Muscle layer of colon (tissue), 2 donors: ENCODE measurements at regions not wholly inside any gene's neighbourhood (a gene's known extent, or its start where the extent isn't known, plus 50 kb on each side); places are given as distances from the start of the nearest gene placed in this dataset.

ENCODE experiments used
- H3K27ac ChIP-seq: one replicate; pipeline ENCODE4 v1.7.0; 2013; ENCODE audit warnings: low read depth, mild to moderate bottlenecking, low read length, moderate library complexity
- H3K27me3 ChIP-seq, 2 donors: one replicate each; pipeline ENCODE4 v1.7.0; 2013; ENCODE audit warnings: low read length in 2 of 2, mild to moderate bottlenecking in 2 of 2; ENCODE audit not compliant: insufficient read depth in 2 of 2, control insufficient read depth in 1 of 2
- H3K36me3 ChIP-seq: one replicate; pipeline ENCODE4 v1.7.0; 2013; ENCODE audit warnings: mild to moderate bottlenecking, low read length; ENCODE audit not compliant: insufficient read depth
- H3K4me1 ChIP-seq: one replicate; pipeline ENCODE4 v1.7.0; 2013; ENCODE audit warnings: mild to moderate bottlenecking, low read length; ENCODE audit not compliant: insufficient read depth
- H3K4me3 ChIP-seq, 2 donors: one replicate each; pipeline ENCODE4 v1.7.0; 2013; ENCODE audit warnings: low read length in 2 of 2, low read depth in 1 of 2, mild to moderate bottlenecking in 1 of 2, moderate library complexity in 1 of 2
- H3K9ac ChIP-seq: one replicate; pipeline ENCODE4 v1.7.0; 2013; ENCODE audit warnings: low read length
- H3K9me3 ChIP-seq: one replicate; pipeline ENCODE4 v1.7.0; 2013; ENCODE audit warnings: mild to moderate bottlenecking, low read length
- donor health status: abdominal sarcoma.
- donor health status: Adenocarcinoma of cecum.

DNA sequence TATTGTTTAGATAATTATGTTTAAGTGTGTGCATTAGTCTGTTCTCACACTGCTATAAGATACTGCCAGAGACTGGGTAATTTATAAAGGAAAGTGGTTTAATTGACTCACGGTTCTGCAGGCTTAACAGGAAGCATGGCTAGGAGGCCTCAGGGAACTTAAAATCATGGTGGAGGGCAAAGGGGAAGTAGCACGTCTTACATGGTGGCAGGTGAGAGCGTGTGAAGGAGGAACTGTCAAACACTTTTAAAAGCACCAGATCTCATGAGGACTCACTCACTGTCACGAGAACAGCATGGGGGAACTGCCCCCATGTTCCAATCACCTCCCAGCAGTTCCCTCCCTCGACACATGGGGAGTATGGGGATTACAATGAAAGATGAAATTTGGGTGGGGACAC is 203.5 kb upstream of the GOT2 start:
- Histone ChIP-seq H3K4me1 (no peaks in the 10 kb centered on the region), H3K9me3 (no peaks in the 10 kb centered on the region), H3K4me3 (no peak overlapping the region), H3K9ac (no peak overlapping the region), H3K36me3 (no peaks in the 10 kb centered on the region), H3K27me3 (no peaks in the 10 kb centered on the region), H3K27ac (no peak overlapping the region)

DNA sequence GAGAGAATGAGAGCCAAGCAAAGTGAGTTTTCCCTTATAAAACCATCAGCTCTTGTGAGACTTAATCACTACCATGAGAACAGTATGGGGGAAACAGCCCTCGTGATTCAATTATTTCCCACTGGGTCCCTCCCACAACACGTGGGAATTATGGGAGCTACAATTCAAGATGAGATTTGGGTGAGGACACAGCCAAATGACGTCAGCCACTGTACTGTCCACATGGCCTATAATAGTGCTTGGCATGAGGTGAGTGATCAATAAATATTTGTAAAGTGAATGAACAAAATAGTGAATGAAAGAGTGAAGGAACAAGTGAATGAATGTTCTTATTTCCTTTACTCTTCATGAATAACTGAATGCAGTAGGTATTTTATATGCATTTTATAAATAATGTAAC is 199.1 kb upstream of the GOT2 start:
- Histone ChIP-seq H3K4me1 (no peaks in the 10 kb centered on the region), H3K9me3 (no peaks in the 10 kb centered on the region), H3K9ac (no peak overlapping the region), H3K36me3 (no peaks in the 10 kb centered on the region), H3K4me3 (no peak overlapping the region), H3K27me3 (no peaks in the 10 kb centered on the region), H3K27ac (no peak overlapping the region)

DNA sequence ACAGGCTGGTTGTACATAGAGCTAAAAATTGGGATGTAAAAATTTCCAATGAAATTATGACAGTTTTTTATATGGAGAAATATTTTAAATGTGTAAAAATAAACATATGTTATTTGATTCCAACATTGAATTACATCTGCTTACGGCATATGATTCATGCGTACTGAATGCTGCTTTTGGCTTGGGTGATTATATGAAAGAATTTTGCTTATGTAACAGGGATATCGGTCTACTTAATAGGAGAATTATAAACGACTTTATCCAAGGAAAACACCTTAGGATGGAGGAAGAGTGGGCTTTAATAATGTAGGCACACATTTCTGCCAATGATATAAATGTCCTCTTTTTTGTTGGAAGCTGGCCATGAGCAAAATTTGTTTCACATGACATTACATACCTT is 197.3 kb upstream of the GOT2 start:
- Histone ChIP-seq H3K27ac (no peak overlapping the region), H3K4me1 (no peaks in the 10 kb centered on the region), H3K4me3 (no peak overlapping the region), H3K9me3 (no peaks in the 10 kb centered on the region), H3K9ac (no peak overlapping the region), H3K27me3 (no peaks in the 10 kb centered on the region), H3K36me3 (no peaks in the 10 kb centered on the region)

DNA sequence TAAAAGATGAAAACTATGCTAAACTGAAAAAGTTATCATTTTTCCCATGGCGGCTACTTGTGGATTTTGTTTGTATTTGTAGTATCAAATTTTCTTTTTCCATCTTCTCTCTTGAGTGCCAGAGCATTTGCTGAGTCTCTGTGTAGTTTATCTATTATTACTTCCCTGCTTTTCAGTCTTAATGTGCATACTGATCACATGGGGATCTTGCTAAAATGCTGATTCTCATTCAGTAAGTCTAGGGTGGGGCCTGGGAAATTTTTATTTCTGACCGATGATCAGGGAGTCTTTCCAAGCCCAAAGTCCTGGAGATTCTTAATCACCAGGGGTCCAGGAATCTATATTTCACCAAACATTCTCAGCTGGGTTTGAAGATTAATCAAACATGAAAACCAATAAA is 189.0 kb upstream of the GOT2 start:
- Histone ChIP-seq H3K4me1 (no peaks in the 10 kb centered on the region), H3K9me3 (no peaks in the 10 kb centered on the region), H3K36me3 (no peaks in the 10 kb centered on the region), H3K9ac (no peak overlapping the region), H3K27me3 (no peaks in the 10 kb centered on the region), H3K27ac (no peak overlapping the region), H3K4me3 (no peak overlapping the region)

DNA sequence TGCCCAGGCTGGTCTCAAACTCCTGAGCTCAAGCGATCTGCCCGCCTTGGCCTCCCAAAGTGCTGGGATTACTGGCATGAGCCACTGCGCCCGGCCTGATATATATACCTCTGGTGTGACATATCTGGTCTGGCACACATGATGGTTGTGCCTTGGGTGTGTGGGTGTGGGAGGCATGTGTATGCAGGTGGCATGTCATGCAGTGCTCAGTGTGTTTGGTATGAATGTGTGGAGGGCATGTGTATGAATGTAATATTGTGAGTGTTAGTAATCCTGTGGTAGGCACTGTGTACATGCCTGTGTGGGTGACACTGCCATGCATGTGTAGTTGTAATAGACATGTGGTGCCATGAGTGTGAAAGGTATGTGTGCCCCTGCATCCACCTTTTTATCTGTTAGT is 179.3 kb upstream of the GOT2 start:
- H3K27me3 ChIP-seq: no peaks in the 10 kb centered on the region
- no peaks in the 10 kb centered on the region for H3K4me1 ChIP-seq
- no peaks in the 10 kb centered on the region for H3K36me3 ChIP-seq
- no peak overlapping the region for H3K27ac ChIP-seq
- H3K4me3 ChIP-seq: no peak overlapping the region
- no peaks in the 10 kb centered on the region for H3K9me3 ChIP-seq
- no peak overlapping the region for H3K9ac ChIP-seq

DNA sequence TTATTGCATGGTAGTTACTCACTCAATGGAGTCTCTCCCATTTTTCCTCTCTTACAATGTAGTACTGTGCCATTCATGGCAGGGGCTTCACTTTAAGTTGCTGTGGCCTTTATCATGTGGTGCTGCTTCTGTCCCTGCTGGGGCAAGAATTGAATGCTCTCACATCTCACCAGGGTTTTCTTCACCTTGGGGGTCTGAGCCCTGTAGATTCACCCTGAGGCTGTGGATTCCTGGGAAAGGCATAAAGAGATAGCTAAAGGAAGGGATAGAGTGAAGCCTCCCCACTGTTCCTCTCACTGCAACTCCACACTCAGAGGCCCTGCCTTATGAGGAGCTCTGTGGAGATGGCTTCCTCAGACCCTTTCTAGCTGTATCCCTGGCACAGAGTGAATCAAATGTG is 178.5 kb upstream of the GOT2 start:
- H3K4me3 ChIP-seq: no peak overlapping the region
- H3K9me3 ChIP-seq: no peaks in the 10 kb centered on the region
- H3K27me3 ChIP-seq: no peaks in the 10 kb centered on the region
- H3K27ac ChIP-seq: no peak overlapping the region
- no peak overlapping the region for H3K9ac ChIP-seq
- H3K36me3 ChIP-seq: no peaks in the 10 kb centered on the region
- no peaks in the 10 kb centered on the region for H3K4me1 ChIP-seq

DNA sequence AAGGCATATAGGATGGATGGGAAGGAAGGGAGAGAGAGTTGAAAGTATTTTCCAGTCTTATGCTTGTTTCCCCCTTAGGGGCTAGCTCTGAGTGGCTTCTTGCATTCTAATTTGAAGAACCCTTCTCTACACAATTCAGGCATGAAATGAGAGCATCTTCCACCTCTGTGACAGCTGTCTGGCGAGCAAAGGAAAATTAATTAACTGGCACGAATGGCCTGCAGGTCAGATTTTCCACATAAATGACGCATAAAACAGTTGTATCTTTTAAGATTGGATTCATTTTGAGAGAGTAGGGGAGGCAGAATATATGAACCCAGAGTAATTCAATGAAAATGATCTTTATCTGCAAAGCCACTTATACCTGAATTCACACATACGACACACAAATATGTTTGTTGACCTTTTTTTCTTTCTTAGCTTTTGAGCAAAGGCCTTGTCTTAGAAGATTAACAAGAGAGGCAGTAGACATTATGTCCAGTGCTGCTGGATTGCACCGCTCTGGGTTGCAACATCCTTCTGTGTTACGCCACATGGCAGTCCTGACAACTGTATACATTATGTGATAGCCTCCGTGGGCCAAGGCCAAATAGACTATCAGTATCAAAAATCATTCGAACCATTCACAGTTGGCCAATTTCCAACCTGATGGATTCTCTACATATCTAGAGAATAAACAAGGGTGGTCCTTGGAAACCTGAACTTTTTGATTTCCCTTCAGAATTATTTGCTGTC is 173.0 kb upstream of the GOT2 start:
- Histone ChIP-seq H3K27me3 (no peaks in the 10 kb centered on the region), H3K4me3 (no peak overlapping the region), H3K36me3 (no peaks in the 10 kb centered on the region), H3K27ac (no peak overlapping the region), H3K9ac (no peak overlapping the region), H3K9me3 (no peaks in the 10 kb centered on the region), H3K4me1 (no peaks in the 10 kb centered on the region)

DNA sequence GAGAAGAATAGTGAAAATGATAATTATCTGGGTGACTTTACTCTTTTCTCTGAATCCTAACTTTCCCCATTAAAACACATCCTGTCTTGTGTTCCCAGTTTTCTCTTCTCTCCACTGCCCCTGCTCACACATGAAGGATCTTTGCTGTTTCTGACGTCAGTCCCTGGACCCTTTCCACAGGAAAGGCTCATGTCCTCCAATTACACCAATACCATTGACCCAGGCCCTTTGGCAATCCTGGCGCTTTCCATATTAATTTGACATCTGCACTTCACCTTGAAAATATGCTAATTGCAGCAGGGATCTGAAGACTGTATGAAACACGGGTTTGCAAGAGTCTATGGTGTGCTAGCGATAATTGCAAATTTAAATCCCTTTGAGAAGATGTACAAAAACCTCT is 170.2 kb upstream of the GOT2 start:
- no peak overlapping the region for H3K9ac ChIP-seq
- H3K27ac ChIP-seq: no peak overlapping the region
- no peaks in the 10 kb centered on the region for H3K36me3 ChIP-seq
- H3K9me3 ChIP-seq: no peaks in the 10 kb centered on the region
- no peaks in the 10 kb centered on the region for H3K4me1 ChIP-seq
- no peak overlapping the region for H3K4me3 ChIP-seq
- no peaks in the 10 kb centered on the region for H3K27me3 ChIP-seq

DNA sequence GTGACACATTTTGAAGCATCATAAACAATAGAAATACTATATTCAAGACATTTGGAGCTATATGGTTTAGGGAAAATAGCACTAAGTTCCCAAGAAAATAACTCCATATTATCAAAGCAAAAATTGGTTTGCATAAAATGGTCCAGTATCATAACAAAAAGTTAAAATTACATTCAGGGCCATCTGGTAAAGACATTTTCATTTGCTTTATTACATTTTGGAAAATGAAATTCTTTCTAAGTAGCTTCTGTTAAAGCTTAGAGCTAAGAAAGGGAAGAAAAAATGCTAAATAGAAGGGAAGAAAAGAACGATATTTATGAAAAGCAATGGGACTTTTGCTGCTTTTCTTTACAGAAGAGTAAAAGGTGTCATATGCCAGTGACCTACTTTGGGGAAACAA is 155.4 kb upstream of the GOT2 start:
- Histone ChIP-seq H3K36me3 (no peaks in the 10 kb centered on the region), H3K27me3 (no peaks in the 10 kb centered on the region), H3K4me1 (no peaks in the 10 kb centered on the region), H3K4me3 (no peak overlapping the region), H3K9me3 (no peaks in the 10 kb centered on the region), H3K9ac (no peak overlapping the region), H3K27ac (no peak overlapping the region)

DNA sequence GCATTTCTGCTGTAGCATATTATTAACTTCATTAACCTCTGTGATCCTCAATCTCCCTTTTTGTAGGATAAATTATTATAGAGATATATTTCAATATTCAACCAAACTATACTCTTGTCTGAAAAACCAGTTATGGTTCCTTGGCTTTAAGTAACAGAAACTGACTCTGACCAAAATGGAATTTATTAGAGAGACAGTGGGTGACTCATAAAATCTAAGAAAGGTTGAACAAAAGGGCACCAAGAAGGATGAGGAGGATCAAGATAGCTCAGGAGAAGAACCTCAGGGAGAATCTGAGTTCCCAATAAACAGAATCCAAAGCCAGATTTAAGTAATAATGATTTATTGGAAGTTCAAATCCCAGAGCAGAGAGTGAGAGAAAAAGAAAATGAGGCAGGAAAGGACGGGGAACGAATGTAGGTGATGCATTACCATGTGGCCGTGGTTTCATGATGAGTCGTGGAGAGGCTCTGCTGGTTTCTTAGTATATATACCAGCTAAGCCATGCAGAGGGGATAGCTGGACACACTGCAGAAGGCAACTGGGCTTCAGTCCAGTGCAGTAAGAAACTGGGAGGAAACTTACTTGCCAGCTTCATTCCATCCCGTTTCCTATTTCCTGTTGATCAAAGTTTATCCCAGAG is 151.5 kb upstream of the GOT2 start:
- no peak overlapping the region for H3K4me3 ChIP-seq

DNA sequence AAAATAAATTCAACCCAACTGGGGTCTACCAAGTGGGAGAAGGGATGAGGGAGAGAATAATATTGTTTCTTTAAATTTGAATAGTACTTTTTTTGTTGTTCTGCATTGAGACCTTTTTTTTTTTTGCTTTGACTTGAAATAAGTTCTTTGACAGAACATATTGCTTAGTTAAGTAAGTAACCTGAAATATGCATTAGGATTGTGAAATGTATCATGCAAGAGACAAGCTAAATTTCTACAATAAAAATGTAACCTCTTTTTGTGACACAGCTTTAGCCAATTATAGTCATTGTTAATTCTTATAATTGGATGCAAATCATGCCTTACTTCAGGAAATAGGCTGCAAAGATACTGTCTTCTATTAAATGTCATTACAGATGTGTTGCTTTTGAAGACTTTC is 150.0 kb upstream of the GOT2 start:
- Histone ChIP-seq H3K27ac (no peak overlapping the region), H3K9ac (no peak overlapping the region), H3K4me1 (no peaks in the 10 kb centered on the region), H3K27me3 (no peaks in the 10 kb centered on the region), H3K36me3 (no peaks in the 10 kb centered on the region), H3K4me3 (no peak overlapping the region), H3K9me3 (no peaks in the 10 kb centered on the region)

More for the DNA sequence above, 151.5 kb upstream of the GOT2 start:
- no peak overlapping the region for H3K9ac ChIP-seq
- H3K9me3 ChIP-seq: no peaks in the 10 kb centered on the region
- no peaks in the 10 kb centered on the region for H3K27me3 ChIP-seq
- H3K36me3 ChIP-seq: no peaks in the 10 kb centered on the region
- no peak overlapping the region for H3K27ac ChIP-seq
- H3K4me1 ChIP-seq: no peaks in the 10 kb centered on the region

DNA sequence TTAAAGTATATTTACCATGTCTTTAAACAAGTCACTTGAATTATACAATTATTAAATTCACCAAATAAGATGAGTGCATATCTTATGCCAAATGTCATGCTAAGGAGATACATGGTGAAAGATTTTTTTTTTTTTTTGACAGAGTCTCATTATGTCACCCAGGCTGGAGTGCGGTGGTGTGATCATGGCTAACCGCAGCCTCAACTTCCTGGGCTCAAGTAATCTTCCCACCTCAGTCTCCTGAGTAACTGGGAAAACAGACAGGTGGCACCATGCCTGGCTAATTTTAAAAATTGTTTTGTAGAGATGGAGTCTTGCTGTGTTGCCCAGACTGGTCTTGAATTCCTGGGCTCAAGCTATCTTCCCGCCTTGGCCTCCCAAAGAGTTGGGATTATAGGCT is 149.0 kb upstream of the GOT2 start:
- Histone ChIP-seq H3K4me1 (no peaks in the 10 kb centered on the region), H3K9ac (no peak overlapping the region), H3K27me3 (no peaks in the 10 kb centered on the region), H3K4me3 (no peak overlapping the region), H3K27ac (no peak overlapping the region), H3K9me3 (no peaks in the 10 kb centered on the region), H3K36me3 (no peaks in the 10 kb centered on the region)
